Heart left ventricle (tissue), 13 donors: ENCODE measurements at regions not wholly inside any gene's neighbourhood (a gene's known extent, or its start where the extent isn't known, plus 50 kb on each side); places are given as distances from the start of the nearest gene placed in this dataset.

Experiments used
- CTCF ChIP-seq, 12 donors: fragments of 200-600 bp; sonication (generic) in 4 of 12; IDR thresholded peaks; one replicate each; pipeline versions ENCODE4 v1.5.0 to v1.8.0; 2018 to 2022; ENCODE audit warnings: antibody characterized with exemption in 12 of 12, mild to moderate bottlenecking in 5 of 12
- POLR2A ChIP-seq, 2 donors: fragments of 450-650 bp; IDR thresholded peaks; one replicate each; pipeline ENCODE4 v1.6.1; 2017; ENCODE audit warnings: antibody characterized with exemption in 2 of 2, mild to moderate bottlenecking in 2 of 2, moderate library complexity in 2 of 2
- donor health status: ischemic (EF 13 %, LVEDD 7.1; RV severe dilation, severe dysfunction).
- donor health status: DM: no; HTN: yes; CAD: no.
- donor health status: DM: no; HTN: no; CAD: no.
- donor health status: ischemic (EF 25% LVEDD 6.9; RV normal size, moderate dysfunction).
- donor health status: ischemic (EF 25% LVEDD 5.7; RV mildly dilated, moderate dysfunction).
- donor health status: ischemic (EF 35%, LVEDD 5.7; RV mildly dilated, moderate dysfunction).
- donor health status: nonischemic (EF 11% LVEDD 7.7; RV severe dilation, severe dysfunction).
- donor health status: DM: yes; HTN: yes; CAD: no.
- donor health status: PGD.
- donor health status: ischemic (EF 29% LVEDD 5.4; RV normal size, mild dysfunction).
- donor health status: nonischemic (EF 23%, LVEDD 6.1; RV moderate dilation, normal function).

GRCh38 chr6:71197267-71197666 lies 91.3 kb upstream of the OGFRL1 start:
- TF ChIP-seq CTCF (IDR thresholded peaks at IDR 0.05) (no peak), POLR2A (IDR thresholded peaks at IDR 0.05) (no peak)
